ENCODE measurements at regions not wholly inside any gene's neighbourhood (a gene's known extent, or its start where the extent isn't known, plus 50 kb on each side); places are given as distances from the start of the nearest gene placed in this dataset.
"Not testable (repeated sequence)": the region's sequence is repeated elsewhere in the genome, so short reads cannot be mapped to it uniquely, and the experiment has no call there.

DNA sequence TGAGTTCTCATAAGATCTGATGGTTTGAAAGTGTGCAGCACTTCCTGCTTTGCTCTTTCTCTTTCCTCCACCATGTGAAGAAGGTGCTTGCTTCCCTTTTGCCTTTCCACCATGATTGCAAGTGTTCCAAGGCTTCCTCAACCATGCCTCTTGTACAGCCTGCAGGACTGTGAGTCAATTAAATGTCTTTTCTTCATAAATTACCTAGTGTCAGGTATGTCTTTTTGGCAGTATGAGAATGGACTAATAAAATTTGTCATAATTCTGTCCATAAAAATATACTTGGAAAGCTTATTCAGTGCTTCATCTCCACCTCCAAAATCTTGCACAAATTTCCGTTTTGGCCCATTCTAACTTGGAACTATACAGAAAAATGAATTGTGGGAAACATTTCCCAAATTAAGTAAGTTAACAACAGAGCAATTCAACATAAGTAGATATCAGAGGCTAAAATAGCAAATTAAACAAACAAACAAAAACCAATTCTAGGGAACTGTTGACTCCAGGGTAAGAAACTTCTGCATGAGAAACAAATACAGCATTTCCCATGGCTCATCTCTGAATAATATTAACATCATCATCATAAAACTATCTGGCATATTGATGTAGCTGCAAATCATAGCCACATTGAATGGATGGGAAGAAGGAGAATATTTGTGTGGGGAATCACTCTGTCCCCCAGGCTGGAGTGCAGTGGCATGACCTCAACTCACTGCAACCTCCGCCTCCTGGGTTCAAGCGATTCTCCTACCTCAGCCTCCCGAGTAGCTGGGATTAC lies 459.5 kb upstream of the FAR2 start:
- no peak for DNase-seq (ENCODE audit: low read depth in 2 of 2)

GRCh38 chr12:28693565-28694219 lies 455.4 kb upstream of the FAR2 start:
- DNase-seq (ENCODE audit: low read depth in 2 of 2) = no peak

- no peak for DNase-seq (ENCODE audit: low read depth in 2 of 2)
Observed at GRCh38 chr12:28698553-28698952, 450.5 kb upstream of the FAR2 start.

GRCh38 chr12:28699029-28699428 lies 450.0 kb upstream of the FAR2 start:
- DNase-seq (ENCODE audit: low read depth in 2 of 2) = no peak

- no peak for DNase-seq (ENCODE audit: low read depth in 2 of 2)
Observed at GRCh38 chr12:28700161-28700560, 448.9 kb upstream of the FAR2 start.

DNA sequence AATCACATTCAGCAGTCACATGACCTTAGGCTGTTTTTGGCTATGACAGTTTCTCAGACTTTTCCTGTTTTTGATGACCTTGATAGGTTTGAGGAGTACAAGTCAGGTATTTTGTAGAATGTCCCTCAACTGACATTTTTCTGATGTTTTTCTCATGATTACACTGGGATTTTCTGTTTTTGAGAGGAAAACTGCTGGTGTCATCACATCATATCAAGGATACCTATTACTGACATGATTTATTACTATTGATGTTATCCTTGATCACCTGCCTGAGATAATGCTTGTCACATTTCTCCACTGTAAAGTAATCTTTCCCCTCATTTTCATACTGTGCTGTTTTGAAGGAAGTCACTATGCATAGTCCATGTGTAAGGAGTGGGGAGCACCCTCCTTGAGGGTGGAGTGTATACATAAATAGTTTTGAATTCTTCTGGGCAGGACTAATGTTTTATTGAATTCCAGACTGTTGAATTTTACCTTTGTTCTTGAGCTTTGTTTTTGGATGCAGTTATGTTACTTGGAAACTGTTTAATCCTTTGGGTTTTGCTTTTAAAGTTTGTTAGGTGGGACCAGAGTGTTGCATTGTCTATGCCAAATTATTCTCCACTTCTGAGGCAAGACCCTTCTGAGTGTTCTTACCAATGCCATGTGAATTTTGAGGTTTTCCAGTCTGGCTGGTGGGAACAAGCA lies 444.5 kb upstream of the FAR2 start:
- DNase-seq (ENCODE audit: low read depth in 2 of 2) = no peak

- DNase-seq (ENCODE audit: low read depth in 2 of 2) = no peak
Observed at GRCh38 chr12:28708918-28709371, 440.1 kb upstream of the FAR2 start.

DNA sequence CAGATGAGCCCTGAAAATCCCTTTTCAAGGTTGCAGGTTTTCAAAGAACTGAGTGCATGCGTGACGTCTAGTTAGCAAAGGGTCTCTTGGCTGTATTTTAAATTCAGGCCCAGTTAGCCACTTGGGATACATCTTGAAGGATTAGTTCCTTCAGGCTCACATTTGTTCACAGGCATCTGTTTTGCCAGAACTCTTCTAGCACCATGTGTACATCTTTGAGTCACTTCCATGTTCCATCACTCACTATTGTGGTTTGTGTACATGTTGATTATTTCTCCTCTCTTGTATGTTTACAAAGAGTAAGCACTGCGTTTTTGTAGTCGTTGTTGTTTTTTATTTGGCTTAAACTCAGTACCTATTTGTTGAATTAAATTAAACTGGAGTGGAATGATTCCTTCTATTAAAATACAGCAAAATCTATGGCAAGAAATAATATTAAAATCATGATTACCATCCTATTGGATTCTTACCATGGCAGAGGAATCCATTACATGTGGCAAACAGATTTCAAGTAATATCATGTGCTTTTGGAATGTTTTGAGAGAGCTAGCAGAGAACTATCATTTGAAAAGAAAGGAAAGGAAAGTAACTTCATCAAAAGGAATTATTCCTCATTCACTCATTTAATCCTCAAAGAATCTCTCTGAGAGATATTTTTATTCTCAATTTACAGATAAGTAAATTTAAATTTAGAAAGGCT lies 438.9 kb upstream of the FAR2 start:
- no peak for DNase-seq (ENCODE audit: low read depth in 2 of 2)

DNA sequence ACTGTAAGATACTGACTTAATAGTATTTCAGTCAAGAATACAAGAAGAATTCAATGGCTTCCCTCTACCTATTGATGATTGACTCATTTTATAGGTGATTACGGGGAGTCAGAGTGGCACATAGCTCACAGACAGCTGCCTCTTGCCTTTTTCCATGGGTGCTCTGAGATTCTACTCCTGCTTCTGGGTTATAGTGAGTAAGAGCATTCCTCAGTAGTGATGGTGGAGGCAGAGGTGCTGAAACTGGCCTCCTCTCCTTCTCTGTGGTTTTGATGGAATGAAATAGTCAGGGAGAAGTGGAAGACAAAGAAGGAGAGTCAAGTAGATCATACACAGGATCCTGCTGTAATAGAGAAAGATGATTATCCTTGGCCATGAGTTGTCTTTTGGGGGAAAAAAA lies 438.2 kb upstream of the FAR2 start:
- no peak for DNase-seq (ENCODE audit: low read depth in 2 of 2)

- DNase-seq (ENCODE audit: low read depth in 2 of 2) = no peak
Observed at GRCh38 chr12:28711421-28711820, 437.7 kb upstream of the FAR2 start.

DNA sequence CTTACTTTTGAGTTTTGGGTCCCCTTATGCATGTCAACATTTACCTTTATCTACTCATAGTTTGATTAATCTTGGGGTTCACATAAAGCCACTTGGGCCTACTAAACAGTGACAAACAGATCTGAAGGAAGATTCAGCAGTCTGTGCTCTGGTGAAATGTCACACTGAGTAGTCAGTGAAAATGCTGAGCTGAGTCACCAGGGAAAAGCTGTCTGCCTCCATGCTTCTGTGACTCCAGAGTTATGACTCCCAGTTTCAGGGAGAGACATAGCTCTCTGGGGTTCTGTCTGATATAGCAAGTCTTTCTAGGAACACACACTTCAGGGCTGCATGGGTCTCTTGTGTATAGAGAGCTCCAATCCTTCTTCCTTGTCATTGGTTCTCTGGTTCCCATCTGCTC lies 406.3 kb upstream of the FAR2 start:
- no peak for DNase-seq (ENCODE audit: low read depth in 2 of 2)

DNA sequence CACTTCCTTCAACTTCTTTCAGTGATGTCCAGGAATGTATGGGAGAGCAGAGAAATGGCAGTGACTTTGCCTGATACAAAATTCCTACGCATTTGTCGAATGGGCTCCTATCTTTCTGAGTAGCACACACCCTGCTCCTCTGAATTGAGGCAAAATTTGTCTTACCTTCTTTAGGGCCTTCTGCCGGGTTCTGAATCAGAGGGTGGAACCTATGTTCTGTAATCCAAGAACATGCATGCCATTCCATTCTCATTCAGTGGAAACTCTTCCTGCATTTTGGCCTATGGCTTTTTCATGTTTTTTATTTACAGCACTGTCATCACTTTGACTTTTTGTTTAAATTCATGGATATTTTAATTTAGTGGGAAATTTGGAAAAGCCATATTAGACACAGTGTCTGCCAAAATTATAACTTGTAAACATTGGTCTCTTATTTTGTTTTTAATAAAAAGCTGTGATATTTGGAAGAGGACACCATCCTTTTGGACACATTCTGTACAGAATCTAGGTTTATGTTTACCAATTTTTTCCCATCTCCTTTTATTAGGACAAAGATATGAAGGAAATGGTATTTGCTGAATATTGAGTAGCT lies 402.2 kb upstream of the FAR2 start:
- no peak for DNase-seq (ENCODE audit: low read depth in 2 of 2)

GRCh38 chr12:28750946-28751685 lies 398.0 kb upstream of the FAR2 start:
- no peak for DNase-seq (ENCODE audit: low read depth in 2 of 2)

DNA sequence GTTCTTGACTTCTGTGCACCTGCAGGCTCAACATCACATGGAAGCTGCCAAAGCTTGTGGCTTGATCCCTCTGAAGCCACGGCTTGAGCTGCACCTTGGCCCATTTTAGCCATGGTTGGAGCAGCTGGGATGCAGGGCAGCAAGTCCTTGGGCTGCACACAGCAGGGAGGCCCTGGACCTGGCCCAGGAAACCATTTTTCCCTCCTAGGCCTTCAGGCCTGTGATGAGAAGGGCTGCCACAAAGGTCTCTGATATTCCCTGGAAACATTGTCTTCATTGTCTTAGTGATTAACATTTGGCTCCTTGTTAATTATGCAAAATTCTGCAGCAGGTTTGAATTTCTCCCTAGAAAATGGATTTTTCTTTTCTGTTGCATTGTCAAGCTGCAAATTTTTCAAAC lies 394.1 kb upstream of the FAR2 start:
- no peak for DNase-seq (ENCODE audit: low read depth in 2 of 2)

DNA sequence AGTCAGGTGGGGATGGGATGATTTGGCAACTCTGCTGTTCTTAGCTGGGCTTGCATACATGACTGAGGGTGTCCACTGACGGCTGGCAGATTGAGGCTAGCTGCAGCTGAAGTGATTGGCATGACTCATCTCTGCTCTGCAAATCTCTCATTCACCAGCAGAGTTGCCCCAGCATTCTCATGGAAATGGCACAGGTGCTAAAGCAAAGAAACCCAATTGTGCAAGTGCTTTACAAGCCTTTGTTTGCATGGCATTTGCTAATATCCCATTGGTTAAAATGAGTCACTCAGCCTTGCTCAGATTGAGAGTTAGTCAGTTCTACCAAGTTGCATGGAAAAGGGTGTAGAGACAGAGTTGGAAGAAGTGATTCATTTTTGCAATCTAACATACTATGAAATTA lies 389.7 kb upstream of the FAR2 start:
- no peak for DNase-seq (ENCODE audit: low read depth in 2 of 2)

DNA sequence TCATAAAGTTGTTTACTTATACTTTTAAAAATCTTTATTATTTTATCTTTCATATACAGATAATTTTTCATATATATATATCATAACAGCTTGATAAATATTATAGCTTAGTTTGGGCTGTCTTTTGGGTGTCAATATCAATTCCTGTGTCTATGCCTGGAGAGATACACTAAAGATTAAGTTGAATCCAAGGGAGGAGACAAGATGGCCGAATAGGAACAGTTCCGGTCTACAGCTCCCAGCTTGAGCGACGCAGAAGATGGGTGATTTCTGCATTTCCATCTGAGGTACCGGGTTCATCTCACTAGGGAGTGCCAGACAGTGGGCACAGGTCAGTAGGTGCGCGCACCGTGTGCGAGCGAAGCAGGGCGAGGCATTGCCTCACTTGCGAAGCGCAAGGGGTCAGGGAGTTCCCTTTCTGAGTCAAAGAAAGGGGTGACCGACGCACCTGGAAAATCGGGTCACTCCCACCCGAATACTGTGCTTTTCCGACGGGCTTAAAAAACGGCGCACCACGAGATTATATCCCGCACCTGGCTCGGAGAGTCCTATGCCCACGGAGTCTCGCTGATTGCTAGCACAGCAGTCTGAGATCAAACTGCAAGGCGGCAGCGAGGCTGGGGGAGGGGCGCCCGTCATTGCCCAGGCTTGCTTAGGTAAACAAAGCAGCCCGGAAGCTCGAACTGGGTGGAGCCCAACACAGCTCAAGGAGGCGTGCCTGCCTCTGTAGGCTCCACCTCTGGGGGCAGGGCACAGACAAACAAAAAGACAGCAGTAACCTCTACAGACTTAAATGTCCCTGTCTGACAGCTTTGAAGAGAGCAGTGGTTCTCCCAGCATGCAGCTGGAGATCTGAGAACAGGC lies 388.8 kb upstream of the FAR2 start:
- DNase-seq (ENCODE audit: low read depth in 2 of 2) = not testable (repeated sequence)

GRCh38 chr12:28761897-28762296 lies 387.2 kb upstream of the FAR2 start:
- not testable (repeated sequence) for DNase-seq (ENCODE audit: low read depth in 2 of 2)

DNA sequence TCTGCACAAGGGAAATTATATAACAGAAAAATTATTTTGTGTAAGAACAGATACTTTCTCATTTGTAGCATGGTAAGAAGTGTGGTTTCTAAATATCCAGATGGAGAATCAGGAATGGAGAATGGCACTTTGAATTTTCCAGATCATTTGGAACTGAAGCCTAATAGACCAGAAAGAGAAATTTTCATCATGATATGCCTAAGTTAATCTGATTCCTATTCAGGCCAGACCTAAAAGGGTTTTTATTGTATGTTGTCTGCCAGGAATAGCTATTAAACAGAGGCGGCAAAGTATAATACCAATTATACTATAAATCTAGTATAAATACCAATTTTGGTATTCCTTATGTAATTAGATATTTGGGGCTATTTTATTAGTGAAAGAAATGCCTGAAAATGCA lies 382.7 kb upstream of the FAR2 start:
- DNase-seq (ENCODE audit: low read depth in 2 of 2) = no peak

DNA sequence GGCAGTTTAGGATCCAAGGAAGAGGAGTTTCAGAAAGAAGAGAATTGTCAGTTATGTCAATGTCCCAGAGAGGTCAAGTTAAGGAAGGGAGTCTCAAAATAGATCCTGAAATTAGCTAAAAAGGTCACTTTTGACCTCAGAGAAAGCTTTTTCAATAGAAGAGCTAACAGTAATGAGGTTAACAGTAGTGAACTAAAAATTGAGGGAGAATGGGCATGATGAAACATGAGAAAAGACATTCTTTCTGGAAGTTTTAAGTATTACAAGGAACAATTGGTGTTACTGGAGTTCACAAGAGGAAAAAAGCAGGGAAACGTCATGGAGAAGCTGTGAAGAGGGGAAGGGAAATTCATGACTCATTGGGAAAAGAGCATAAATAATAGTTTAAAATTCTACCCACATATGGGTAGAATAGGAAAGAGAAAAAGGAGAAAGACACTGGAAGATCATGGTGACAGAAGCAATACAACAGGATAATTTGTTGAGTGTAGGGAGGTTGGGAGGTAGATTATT lies 381.2 kb upstream of the FAR2 start:
- DNase-seq (ENCODE audit: low read depth in 2 of 2) = no peak

DNA sequence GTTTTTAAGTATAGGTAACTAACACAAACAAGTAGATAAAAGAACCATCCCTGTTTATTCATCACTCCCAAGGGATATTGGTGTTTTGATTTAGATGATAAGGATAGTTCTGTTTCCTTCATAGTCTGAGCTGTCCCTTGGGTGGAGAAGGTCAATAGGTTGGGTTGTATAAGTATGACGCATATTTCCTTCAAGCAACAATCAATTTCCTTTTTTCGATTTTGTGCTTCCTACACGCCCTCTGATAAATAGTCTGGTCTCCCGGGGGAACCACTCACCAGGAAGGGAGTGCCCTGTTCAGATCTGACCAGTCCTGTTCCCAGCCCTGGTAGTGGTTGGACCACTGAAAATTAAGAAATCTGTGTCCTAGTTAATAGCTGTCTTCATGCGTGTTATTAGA lies 378.8 kb upstream of the FAR2 start:
- no peak for DNase-seq (ENCODE audit: low read depth in 2 of 2)
